NCI-H2227 (cell line): ENCODE measurements at regions not wholly inside any gene's neighbourhood (a gene's known extent, or its start where the extent isn't known, plus 50 kb on each side); places are given as distances from the start of the nearest gene placed in this dataset.

Experiments used
- DNase-seq: peaks from one replicate; lab custom pipeline; 2025; ENCODE audit not compliant: unreplicated experiment; lab: John Stamatoyannopoulos, UW

- DNase-seq, result peak; percentile 90
Measured at GRCh38 chr17:81345228-81346089, 49.8 kb upstream of the BAHCC1 start.
